LNCaP clone FGC (cell line): ENCODE measurements at regions not wholly inside any gene's neighbourhood (a gene's known extent, or its start where the extent isn't known, plus 50 kb on each side); places are given as distances from the start of the nearest gene placed in this dataset.
"Not testable (repeated sequence)": the region's sequence is repeated elsewhere in the genome, so short reads cannot be mapped to it uniquely, and the experiment has no call there.

Experiments
- DNase-seq: peaks from one replicate; pipeline ENCODE4 v3.0.0-alpha.2; 2011; ENCODE audit warnings: low read depth
- H3K4me3 ChIP-seq: 2 replicates; pipeline ENCODE4 v1.5.1; 2011; ENCODE audit warnings: mild to moderate bottlenecking, low read depth, low read length, control low read depth
- TF ChIP-seq, protein P1 (sequence below): IDR thresholded peaks from 2 replicates; pipeline ENCODE4 v1.5.1; 2012; ENCODE audit warnings: mild to moderate bottlenecking; ENCODE audit not compliant: control insufficient read depth, insufficient read depth; ENCODE audit errors: extremely low read depth

DNA sequence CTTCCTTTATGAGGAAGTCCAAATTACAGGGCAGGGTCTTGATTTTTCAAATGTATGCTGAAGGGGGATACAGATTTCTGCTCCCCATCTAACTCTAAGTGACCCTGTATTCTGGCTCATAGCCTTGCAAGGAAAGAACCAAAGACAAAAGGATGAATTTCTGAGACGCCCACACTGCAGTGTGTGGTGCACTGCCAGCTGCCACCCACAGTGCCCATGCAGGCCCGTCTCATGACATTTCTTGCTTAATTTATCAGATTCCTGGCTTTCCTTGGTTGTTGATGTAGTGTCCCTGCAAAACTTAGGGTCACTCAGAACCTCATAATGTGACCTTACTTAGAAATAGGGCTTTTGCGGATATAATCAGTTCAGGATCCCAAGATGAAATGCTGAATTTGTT lies 68.0 kb downstream of the CBLN4 start:
- DNase-seq, result no peak
- H3K4me3 ChIP-seq, result no peak overlapping the region
- TF ChIP-seq, protein P1, sequence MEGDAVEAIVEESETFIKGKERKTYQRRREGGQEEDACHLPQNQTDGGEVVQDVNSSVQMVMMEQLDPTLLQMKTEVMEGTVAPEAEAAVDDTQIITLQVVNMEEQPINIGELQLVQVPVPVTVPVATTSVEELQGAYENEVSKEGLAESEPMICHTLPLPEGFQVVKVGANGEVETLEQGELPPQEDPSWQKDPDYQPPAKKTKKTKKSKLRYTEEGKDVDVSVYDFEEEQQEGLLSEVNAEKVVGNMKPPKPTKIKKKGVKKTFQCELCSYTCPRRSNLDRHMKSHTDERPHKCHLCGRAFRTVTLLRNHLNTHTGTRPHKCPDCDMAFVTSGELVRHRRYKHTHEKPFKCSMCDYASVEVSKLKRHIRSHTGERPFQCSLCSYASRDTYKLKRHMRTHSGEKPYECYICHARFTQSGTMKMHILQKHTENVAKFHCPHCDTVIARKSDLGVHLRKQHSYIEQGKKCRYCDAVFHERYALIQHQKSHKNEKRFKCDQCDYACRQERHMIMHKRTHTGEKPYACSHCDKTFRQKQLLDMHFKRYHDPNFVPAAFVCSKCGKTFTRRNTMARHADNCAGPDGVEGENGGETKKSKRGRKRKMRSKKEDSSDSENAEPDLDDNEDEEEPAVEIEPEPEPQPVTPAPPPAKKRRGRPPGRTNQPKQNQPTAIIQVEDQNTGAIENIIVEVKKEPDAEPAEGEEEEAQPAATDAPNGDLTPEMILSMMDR, result no peak

DNA sequence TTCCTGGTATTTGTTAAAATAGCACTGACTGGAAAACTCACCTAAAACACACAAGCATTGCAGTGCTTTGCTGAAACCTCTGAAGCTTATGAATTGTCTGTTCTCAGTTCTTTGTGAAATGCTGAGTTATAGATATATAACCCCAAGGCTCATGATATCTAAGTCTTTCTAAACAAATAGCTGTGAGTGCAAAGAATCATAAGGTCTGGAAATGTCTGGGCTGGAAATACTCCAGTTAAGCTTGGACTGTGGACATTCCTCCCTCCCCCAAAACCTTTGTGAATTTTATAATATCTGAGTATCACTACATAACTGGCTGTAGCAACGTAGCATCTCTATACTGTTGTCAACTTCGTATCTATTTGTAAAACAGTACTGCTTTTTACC lies 69.1 kb downstream of the CBLN4 start:
- TF ChIP-seq, protein P1, result no peak
- DNase-seq, result no peak
- H3K4me3 ChIP-seq, result no peak overlapping the region

DNA sequence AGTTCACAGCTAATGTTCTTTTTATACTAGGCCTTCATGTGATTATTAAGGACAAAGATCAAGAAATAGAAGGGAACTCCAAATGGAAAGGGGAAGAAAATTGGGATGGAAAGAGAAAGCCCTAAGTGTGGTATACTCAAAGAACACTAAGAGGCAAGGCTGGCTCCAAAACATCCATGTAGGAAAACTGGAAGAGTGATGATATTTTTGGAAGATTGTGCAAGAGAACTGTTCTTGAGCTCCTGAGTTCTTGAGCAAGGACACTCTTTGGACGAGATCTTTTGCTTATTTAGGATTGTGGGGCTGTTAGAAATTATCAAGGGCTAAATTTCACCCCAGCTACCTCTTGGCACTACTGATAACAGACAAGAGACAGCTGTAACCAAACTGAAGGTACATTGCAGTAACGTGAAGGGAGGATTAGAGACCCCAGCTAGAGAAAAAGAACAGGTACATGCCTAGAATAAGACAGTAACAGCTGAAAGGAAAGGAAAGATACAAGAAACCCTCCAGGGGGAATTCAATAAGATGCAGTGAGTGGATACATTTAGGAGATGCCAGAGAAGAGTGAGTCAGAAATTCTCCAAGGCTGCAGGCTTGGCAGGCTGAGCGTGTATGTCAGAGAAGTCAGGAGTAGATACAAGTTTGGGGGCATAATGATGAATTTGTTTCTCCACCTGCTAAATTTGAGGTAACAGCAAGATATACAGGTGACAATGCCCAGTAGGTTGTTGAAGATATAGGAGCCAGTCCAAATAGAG lies 69.7 kb downstream of the CBLN4 start:
- H3K4me3 ChIP-seq, result no peak overlapping the region
- TF ChIP-seq, protein P1, result no peak
- DNase-seq, result no peak

DNA sequence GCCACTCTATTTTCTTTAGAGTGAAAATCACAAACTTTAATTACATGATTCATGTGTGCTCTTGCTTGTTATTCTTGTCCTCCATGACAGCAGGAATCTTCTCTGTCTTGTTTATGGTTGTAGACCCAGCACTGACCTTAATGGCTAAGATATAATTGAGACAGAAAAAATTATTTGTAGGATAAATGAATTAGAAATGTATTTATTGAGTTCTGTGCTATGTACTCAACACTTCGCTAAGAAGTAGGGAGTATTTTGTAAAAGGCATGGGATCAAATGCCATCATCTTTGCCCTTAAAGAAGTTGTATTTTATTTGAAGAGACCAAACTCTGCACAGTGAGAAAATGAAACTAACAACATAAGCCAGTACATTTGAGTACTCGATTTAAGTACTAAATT lies 71.2 kb downstream of the CBLN4 start:
- H3K4me3 ChIP-seq, result no peak overlapping the region
- TF ChIP-seq, protein P1, result no peak
- no peak for DNase-seq

DNA sequence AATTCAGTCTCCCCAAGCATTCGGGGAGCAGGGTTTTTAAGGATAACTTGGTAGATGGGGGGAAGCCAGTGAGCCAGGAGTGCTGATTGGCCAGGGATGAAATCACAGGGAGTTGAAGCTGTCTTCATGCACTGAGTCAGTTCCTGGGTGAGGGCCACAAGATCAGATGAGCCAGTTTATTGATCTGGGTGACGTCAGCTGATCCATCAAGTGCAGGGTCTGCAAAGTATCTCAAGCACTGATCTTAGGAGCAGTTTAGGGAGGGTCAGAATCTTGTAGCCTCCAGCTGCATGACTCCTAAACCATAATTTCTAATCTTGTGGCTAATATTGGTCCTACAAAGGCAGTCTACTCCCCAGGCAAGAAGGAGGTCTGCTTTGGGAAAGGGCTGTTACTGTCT lies 74.4 kb downstream of the CBLN4 start:
- not testable (repeated sequence) for DNase-seq, H3K4me3 ChIP-seq

DNA sequence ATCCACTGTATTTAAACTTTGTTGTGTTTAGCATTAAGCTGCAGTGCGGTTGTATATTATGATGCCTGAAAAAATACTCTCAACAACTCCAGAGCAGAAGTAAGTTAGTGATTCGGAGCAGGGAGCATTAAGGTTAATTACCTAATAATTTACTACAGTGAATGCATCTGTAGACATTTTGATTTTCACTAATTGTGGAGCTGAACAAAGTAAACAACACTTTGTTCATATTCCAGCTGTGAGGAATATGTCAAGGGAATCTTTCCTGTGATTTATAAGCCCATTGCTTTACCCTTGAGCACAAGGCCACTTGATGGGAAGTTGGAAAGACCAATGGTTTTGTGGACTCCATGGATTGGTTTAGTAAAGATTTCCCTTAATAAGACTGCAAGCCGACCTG lies 77.1 kb downstream of the CBLN4 start:
- TF ChIP-seq, protein P1, result no peak
- H3K4me3 ChIP-seq, result no peak overlapping the region
- no peak for DNase-seq

DNA sequence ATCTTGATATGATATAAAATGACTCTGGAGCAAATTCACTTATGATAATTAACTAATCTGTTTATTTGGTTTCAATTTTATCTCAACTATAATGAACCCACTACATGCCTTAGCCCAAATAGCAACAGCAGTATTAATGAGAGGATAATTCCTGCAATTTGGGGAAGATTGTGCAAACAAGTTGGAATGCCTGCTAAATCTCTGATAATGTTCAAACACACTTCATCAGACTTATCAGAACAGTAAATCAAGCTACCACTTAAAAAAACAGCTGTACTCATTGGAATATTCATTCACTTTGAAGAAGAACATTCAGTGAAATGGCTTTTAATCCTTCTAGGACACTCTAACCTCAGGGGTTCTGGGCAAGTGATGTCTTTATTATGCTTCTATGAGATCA lies 85.4 kb downstream of the CBLN4 start:
- TF ChIP-seq, protein P1, result no peak
- no peak overlapping the region for H3K4me3 ChIP-seq
- no peak for DNase-seq
